ENCODE measurements at regions not wholly inside any gene's neighbourhood (a gene's known extent, or its start where the extent isn't known, plus 50 kb on each side); places are given as distances from the start of the nearest gene placed in this dataset.

DNA sequence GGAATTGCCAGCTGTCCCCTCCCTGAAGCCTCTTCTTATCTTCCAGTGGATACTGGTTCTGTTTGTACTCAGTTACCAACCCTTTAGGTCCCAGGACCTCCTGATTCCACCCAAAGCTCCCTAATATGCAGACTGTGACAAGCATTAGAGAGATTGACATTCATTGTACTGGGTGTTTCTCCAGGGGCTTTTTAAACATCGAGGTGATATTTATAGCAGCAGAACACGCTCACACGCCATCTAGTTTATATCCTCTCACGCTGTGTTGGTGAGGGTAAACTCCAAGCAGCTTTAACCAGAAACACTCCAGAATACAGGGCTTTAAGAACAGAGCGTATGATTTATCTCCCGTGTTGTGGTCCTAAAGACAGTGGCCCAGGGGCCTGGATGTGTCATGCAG is 238.4 kb downstream of the IRF8 start:
- Mint-ChIP-seq H3K4me1 (ENCODE audit: unreplicated experiment) (no peaks in the 10 kb centered on the region), H3K4me3 (ENCODE audit: unreplicated experiment) (no peak overlapping the region), H3K9me3 (ENCODE audit: unreplicated experiment) (no peaks in the 10 kb centered on the region), H3K27ac (ENCODE audit: unreplicated experiment) (no peak overlapping the region), H3K36me3 (ENCODE audit: unreplicated experiment) (no peaks in the 10 kb centered on the region), H3K27me3 (ENCODE audit: unreplicated experiment) (peaks cover 13% of the 10 kb centered on the region)
- no peak for DNase-seq (ENCODE audit: extremely low spot score, unreplicated experiment)
- TF ChIP-seq, protein P1, sequence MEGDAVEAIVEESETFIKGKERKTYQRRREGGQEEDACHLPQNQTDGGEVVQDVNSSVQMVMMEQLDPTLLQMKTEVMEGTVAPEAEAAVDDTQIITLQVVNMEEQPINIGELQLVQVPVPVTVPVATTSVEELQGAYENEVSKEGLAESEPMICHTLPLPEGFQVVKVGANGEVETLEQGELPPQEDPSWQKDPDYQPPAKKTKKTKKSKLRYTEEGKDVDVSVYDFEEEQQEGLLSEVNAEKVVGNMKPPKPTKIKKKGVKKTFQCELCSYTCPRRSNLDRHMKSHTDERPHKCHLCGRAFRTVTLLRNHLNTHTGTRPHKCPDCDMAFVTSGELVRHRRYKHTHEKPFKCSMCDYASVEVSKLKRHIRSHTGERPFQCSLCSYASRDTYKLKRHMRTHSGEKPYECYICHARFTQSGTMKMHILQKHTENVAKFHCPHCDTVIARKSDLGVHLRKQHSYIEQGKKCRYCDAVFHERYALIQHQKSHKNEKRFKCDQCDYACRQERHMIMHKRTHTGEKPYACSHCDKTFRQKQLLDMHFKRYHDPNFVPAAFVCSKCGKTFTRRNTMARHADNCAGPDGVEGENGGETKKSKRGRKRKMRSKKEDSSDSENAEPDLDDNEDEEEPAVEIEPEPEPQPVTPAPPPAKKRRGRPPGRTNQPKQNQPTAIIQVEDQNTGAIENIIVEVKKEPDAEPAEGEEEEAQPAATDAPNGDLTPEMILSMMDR (IDR thresholded peaks at IDR 0.05) = no peak

DNA sequence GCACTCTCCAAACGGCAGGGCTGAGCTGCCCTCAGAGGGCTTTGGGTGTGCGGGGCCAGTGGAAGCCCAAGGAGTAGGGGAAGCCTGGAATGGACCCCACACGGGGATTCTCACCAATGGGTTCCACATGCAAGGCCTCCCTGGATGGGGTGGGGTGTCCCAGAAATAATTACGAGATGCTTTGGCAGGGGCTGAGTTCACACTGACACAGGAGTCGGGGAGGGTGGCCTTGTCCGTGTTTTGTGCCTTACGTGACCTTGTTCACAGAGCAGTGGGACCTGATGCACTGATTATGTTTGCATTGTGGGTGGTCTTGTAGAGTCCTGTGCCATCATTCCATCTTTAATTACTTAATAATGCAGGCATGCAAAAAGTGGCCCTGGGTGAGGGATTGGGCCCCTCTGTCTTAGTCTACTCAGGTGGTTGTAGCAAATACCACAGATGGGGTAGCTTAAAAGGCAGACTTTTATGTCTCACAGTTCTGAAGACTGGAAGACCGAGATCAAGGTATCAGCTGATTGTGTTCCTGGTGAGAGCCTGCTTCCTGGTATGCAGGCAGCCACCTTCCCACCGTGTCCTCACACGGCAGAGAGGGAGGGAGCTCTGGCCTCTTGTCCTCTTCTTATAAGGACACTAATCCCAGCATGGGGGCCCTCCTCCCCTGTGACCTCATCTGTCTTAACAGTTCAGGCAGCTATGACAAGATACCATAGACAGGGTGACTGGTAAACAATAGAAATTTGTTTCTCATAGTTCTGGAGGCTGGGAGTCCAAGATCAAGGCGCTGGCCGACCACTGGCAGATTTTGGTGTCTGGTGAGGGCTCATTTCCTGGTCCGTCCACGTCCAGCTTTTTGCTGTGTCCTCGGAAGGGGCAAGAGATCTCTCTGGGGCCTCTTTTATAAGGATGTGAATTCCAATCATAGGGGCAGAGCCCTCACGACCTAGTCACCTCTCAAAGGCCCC is 239.4 kb downstream of the IRF8 start:
- no peak overlapping the region for H3K4me3 Mint-ChIP-seq (ENCODE audit: unreplicated experiment)
- TF ChIP-seq, protein P1 (IDR thresholded peaks at IDR 0.05) = no peak
- H3K27ac Mint-ChIP-seq (ENCODE audit: unreplicated experiment) = no peak overlapping the region
- H3K9me3 Mint-ChIP-seq (ENCODE audit: unreplicated experiment) = no peaks in the 10 kb centered on the region
- peaks cover 18% of the 10 kb centered on the region for H3K27me3 Mint-ChIP-seq (ENCODE audit: unreplicated experiment)
- no peaks in the 10 kb centered on the region for H3K4me1 Mint-ChIP-seq (ENCODE audit: unreplicated experiment)
- no peak for DNase-seq (ENCODE audit: extremely low spot score, unreplicated experiment)
- no peaks in the 10 kb centered on the region for H3K36me3 Mint-ChIP-seq (ENCODE audit: unreplicated experiment)

DNA sequence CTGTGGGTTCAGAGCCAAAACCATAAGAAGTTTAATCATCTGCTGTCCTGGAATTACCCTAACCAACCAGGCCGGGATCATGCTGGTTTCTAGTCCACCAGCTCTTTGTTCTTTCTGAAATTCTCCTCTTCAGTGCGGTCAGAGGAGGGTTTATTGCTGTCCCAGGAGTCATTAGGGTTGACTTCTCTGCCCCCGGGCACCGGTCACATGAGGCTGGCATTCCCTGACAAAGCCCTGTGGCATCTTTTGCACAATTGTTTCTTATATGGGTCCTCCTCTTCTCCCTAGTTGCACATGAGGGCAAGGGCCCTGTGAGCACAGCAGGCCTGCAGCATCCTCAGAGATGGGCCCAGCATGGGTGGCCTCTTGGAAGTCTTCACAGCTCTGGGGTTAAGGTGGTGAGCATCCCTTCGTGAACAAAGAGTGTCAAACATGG is 243.9 kb downstream of the IRF8 start:
- no peak for DNase-seq (ENCODE audit: extremely low spot score, unreplicated experiment)
- Mint-ChIP-seq H3K27ac (ENCODE audit: unreplicated experiment) (no peak overlapping the region), H3K9me3 (ENCODE audit: unreplicated experiment) (no peaks in the 10 kb centered on the region), H3K4me3 (ENCODE audit: unreplicated experiment) (no peak overlapping the region), H3K27me3 (ENCODE audit: unreplicated experiment) (peaks cover 36% of the 10 kb centered on the region), H3K4me1 (ENCODE audit: unreplicated experiment) (no peaks in the 10 kb centered on the region), H3K36me3 (ENCODE audit: unreplicated experiment) (no peaks in the 10 kb centered on the region)
- TF ChIP-seq, protein P1 (IDR thresholded peaks at IDR 0.05) = no peak

DNA sequence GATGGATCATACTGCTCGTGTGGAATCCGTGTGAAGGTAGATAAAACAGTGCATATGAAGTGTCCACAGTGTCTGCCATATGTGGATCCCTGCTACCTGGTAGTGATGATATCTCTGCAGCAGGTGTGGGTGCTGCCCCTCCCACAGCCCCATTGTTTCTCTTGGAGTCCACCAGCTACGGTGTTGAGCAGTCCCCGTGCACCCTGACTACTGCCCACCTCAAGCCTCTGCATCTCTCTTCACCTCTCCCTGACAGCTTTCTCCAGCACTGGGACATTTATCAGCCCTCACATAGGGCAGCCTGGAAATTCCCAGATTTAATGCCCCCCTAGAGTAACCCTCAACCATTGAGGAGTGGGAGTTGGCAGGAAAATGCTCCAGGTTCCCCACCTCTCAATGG is 244.7 kb downstream of the IRF8 start:
- no peak overlapping the region for H3K4me3 Mint-ChIP-seq (ENCODE audit: unreplicated experiment)
- peaks cover 36% of the 10 kb centered on the region for H3K27me3 Mint-ChIP-seq (ENCODE audit: unreplicated experiment)
- TF ChIP-seq, protein P1 (IDR thresholded peaks at IDR 0.05) = no peak
- H3K27ac Mint-ChIP-seq (ENCODE audit: unreplicated experiment) = no peak overlapping the region
- no peaks in the 10 kb centered on the region for H3K4me1 Mint-ChIP-seq (ENCODE audit: unreplicated experiment)
- H3K36me3 Mint-ChIP-seq (ENCODE audit: unreplicated experiment) = no peaks in the 10 kb centered on the region
- H3K9me3 Mint-ChIP-seq (ENCODE audit: unreplicated experiment) = no peaks in the 10 kb centered on the region
- DNase-seq (ENCODE audit: extremely low spot score, unreplicated experiment) = no peak

DNA sequence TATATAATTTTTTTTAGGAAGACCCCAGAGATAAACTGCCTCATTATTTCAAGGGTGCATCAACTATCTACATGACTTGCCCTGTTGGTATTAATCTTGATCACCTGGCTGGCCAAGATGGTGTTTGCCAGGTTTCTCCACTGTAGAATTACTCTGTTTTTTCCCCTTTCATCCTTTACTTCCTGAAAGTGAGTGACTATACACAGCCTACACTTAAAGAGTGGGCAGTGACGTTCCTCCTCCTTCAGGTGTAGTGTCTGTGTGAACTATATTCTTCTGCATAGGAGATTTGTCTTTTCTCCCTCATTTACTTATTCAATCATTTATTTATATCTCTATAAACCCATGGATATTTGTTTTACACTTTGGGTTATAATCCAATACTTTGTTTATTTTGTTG is 246.7 kb downstream of the IRF8 start:
- no peak overlapping the region for H3K27ac Mint-ChIP-seq (ENCODE audit: unreplicated experiment)
- H3K4me1 Mint-ChIP-seq (ENCODE audit: unreplicated experiment) = no peaks in the 10 kb centered on the region
- DNase-seq (ENCODE audit: extremely low spot score, unreplicated experiment) = no peak
- peaks cover 42% of the 10 kb centered on the region for H3K27me3 Mint-ChIP-seq (ENCODE audit: unreplicated experiment)
- H3K36me3 Mint-ChIP-seq (ENCODE audit: unreplicated experiment) = no peaks in the 10 kb centered on the region
- no peaks in the 10 kb centered on the region for H3K9me3 Mint-ChIP-seq (ENCODE audit: unreplicated experiment)
- TF ChIP-seq, protein P1 (IDR thresholded peaks at IDR 0.05) = no peak
- H3K4me3 Mint-ChIP-seq (ENCODE audit: unreplicated experiment) = no peak overlapping the region
